Omental fat pad (tissue), 3 donors: ENCODE measurements at regions not wholly inside any gene's neighbourhood (a gene's known extent, or its start where the extent isn't known, plus 50 kb on each side); places are given as distances from the start of the nearest gene placed in this dataset.
"Not testable (repeated sequence)": the region's sequence is repeated elsewhere in the genome, so short reads cannot be mapped to it uniquely, and the experiment has no call there.

ENCODE experiments used
- ATAC-seq: fragments of 150-250 bp; one replicate; pipeline ENCODE4 v1.9.1; 2016; ENCODE audit warnings: mild to moderate bottlenecking, moderate library complexity; ENCODE audit not compliant: low FRiP score
- DNase-seq: peaks from one replicate; pipeline ENCODE4 v3.0.0-alpha.2; 2019; ENCODE audit warnings: low spot score
- CTCF ChIP-seq, 3 donors: fragments of 450-650 bp; IDR thresholded peaks; one replicate each; pipeline ENCODE4 v1.5.1; 2016 to 2017; ENCODE audit warnings: antibody characterized with exemption in 3 of 3, mild to moderate bottlenecking in 3 of 3, moderate library complexity in 2 of 3

GRCh38 chr1:73467731-73468130 lies 730.2 kb downstream of the LRRIQ3 start:
- TF ChIP-seq CTCF (IDR thresholded peaks at IDR 0.05): no peak
- ATAC-seq (no peak), DNase-seq (no peak)

- DNase-seq: no peak
- no peak for TF ChIP-seq CTCF (IDR thresholded peaks at IDR 0.05)
- ATAC-seq: no peak
Observed at GRCh38 chr1:73463873-73464272, 734.1 kb downstream of the LRRIQ3 start.

- TF ChIP-seq CTCF (IDR thresholded peaks at IDR 0.05): no peak
- ATAC-seq: no peak
- DNase-seq: no peak
Observed at GRCh38 chr1:73452522-73452921, 745.5 kb downstream of the LRRIQ3 start.

- DNase-seq, ATAC-seq: not testable (repeated sequence)
Observed at GRCh38 chr1:73450668-73451067, 747.3 kb downstream of the LRRIQ3 start.

GRCh38 chr1:73411479-73411878 lies 786.5 kb downstream of the LRRIQ3 start:
- no peak for ATAC-seq
- DNase-seq: no peak
- no peak for TF ChIP-seq CTCF (IDR thresholded peaks at IDR 0.05)

- TF ChIP-seq CTCF (IDR thresholded peaks at IDR 0.05): no peak
- ATAC-seq: no peak
Observed at GRCh38 chr1:73401666-73402065, 796.3 kb downstream of the LRRIQ3 start.

GRCh38 chr1:73382966-73383365 lies 815.0 kb downstream of the LRRIQ3 start:
- DNase-seq (no peak), ATAC-seq (no peak)
- TF ChIP-seq CTCF (IDR thresholded peaks at IDR 0.05): no peak

More at GRCh38 chr1:73401666-73402065, 796.3 kb downstream of the LRRIQ3 start:
- no peak for DNase-seq
